Ishikawa (cell line): ENCODE measurements at regions not wholly inside any gene's neighbourhood (a gene's known extent, or its start where the extent isn't known, plus 50 kb on each side); places are given as distances from the start of the nearest gene placed in this dataset.

ENCODE experiments used
- EGR1 ChIP-seq: IDR thresholded peaks from 2 replicates; pipeline ENCODE4 v1.6.1; 2012
- EP300 ChIP-seq: IDR thresholded peaks from 2 replicates; pipeline ENCODE4 v1.6.1; 2012; ENCODE audit warnings: borderline replicate concordance
- TAF1 ChIP-seq: IDR thresholded peaks from 2 replicates; pipeline ENCODE4 v1.6.1; 2012; ENCODE audit warnings: low read depth, mild to moderate bottlenecking
- ZBTB7A ChIP-seq: IDR thresholded peaks from 2 replicates; pipeline ENCODE4 v1.6.1; 2012; ENCODE audit warnings: low read depth
- TF ChIP-seq, protein P1 (sequence below): IDR thresholded peaks from 2 replicates; pipeline ENCODE4 v1.6.1; 2012; ENCODE audit warnings: low read depth, mild to moderate bottlenecking

DNA sequence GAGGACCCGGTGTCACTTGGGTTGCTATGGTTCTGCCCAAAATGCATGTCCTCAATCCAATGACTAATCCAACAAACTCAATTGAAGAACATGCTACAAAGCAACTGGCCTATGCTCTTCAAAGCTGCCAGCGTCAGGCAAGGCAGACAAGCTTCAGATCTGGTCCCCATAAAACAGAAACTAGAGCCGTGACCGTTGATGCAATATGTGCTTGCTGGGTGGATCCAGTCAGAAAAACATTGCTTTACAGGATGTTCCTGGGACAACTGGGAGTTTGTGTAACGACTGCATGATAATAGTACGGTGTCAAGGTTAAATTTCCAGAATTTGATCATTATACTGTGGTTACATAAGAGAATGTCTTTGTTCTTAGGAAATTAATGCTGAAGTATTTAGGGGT, 120.7 kb upstream of the CTBP2 start:
- TF ChIP-seq TAF1 (no peak), EP300 (no peak), EGR1 (no peak), ZBTB7A (no peak)
- TF ChIP-seq, protein P1, sequence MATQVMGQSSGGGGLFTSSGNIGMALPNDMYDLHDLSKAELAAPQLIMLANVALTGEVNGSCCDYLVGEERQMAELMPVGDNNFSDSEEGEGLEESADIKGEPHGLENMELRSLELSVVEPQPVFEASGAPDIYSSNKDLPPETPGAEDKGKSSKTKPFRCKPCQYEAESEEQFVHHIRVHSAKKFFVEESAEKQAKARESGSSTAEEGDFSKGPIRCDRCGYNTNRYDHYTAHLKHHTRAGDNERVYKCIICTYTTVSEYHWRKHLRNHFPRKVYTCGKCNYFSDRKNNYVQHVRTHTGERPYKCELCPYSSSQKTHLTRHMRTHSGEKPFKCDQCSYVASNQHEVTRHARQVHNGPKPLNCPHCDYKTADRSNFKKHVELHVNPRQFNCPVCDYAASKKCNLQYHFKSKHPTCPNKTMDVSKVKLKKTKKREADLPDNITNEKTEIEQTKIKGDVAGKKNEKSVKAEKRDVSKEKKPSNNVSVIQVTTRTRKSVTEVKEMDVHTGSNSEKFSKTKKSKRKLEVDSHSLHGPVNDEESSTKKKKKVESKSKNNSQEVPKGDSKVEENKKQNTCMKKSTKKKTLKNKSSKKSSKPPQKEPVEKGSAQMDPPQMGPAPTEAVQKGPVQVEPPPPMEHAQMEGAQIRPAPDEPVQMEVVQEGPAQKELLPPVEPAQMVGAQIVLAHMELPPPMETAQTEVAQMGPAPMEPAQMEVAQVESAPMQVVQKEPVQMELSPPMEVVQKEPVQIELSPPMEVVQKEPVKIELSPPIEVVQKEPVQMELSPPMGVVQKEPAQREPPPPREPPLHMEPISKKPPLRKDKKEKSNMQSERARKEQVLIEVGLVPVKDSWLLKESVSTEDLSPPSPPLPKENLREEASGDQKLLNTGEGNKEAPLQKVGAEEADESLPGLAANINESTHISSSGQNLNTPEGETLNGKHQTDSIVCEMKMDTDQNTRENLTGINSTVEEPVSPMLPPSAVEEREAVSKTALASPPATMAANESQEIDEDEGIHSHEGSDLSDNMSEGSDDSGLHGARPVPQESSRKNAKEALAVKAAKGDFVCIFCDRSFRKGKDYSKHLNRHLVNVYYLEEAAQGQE, result no peak
